GM19328 (cell line): ENCODE measurements at regions not wholly inside any gene's neighbourhood (a gene's known extent, or its start where the extent isn't known, plus 50 kb on each side); places are given as distances from the start of the nearest gene placed in this dataset.
"Not testable (repeated sequence)": the region's sequence is repeated elsewhere in the genome, so short reads cannot be mapped to it uniquely, and the experiment has no call there.

Source experiments
- ATAC-seq: cut with Tn5 transposase; IDR thresholded peaks from one replicate; pipeline ENCODE4 v1.9.1; 2021; ENCODE audit warnings: mild to moderate bottlenecking, moderate library complexity; ENCODE audit not compliant: unreplicated experiment

DNA sequence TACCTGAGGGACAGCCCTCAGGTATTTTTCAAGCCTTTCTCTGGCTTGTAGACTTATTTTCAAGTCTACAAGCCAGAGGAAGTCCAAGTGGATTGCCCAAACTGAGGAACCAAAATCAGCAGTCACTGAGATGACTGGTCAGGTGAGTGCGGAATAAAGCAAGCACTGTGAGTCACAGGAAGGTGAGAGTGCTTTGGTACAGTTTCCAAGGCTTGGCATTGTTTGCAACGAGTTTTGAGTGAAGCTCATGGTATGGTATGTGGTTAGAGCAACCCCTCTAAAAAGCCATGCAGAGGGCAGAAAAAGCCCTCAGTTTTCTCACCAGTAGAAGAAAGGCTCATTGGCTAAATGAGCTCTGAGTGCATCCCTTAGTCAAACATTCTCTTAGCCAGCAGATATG, 112.8 kb upstream of the EOLA2 start:
- ATAC-seq: no peak

DNA sequence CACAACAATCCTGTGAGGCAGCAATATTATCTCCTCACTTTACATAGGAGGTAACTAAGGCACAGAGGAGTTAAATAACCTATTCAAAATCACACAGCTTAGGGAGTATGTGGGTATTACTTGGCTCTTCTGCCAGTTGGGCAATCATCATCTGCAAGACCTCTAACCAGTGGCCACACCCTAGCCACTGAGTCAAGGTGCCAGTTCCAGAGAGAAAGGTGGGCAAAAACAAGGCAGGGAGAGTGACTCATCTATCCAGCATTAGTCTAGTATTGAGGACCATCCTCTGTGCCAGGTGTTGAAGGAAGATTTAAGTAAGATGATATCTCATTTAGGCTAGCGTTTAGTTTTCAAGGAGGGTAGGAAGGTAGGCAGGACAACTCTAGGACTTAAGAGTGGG, 113.9 kb upstream of the EOLA2 start:
- ATAC-seq: no peak

DNA sequence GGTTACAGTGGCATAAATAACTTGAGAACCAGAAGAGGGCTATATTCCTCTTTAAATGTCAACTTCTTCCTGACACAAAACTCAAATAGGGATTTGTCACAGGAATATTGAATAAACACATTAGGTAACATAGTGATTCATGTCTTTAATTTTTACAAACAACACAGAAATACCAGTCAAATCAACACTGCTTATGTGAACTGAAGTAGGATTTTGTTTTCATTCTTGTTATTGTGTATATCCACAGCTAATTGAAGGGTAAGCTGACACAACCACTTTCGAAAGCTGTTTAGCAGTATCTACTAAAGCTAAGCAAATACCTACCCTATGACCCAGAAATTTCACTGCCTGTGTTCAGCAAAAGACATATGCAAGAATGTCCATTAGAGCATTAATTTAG, 120.4 kb upstream of the EOLA2 start:
- ATAC-seq: no peak

DNA sequence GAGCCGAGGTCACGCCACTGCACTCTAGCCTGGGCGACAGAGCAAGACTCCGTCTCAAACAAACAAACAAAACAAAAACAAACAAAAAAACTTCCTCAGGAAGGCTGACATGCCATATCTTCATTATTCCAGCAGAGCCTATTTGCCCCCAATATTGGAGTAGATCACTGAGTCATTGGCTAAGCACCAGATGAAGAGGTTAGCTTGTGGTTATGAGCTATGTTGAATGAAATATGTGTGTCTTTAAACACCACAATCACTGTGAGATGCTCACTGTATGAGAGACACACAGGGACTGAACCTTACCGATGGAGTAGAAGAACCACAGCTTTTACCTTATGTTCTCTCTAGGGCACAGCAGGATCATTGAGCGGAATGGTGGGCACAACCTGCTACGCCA, 122.1 kb upstream of the EOLA2 start:
- ATAC-seq: no peak

DNA sequence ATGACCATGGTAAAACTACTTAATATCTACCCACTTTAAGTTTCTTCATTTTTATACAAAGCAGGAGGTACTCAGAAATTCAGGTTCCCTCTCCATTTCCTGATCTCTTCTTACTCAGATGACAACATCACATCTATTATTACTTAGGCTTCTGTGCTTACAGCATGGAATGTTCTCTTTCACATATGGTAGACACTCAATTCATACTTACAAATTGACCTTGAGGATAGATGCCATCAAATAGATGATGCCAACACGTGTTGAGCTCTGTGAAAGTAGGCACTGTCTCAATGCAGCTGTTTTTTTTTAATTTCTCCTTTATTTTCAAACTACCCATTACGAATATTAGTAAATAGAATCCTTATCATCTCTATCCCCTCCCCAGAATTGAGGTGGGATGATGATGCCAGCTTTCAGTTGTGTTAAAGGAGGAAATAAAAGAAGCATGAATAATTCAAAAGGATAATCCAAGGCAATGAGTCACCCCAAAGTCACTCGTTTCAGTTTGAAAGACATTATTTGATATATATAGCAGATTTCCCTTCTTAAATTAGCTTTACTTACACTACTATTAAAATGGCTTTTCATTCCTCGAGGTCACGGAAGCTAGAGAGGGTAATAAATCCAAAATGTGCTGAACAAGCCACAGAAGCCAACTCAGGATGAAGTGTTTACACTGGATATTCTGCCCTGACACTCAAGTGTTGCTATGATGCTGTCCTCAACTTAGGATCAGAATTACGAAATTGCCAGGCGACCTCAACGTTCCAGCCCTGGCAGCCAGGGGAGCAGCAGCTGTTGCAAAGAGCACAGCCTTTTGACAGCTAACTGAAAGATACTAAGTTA, 124.2 kb upstream of the EOLA2 start:
- ATAC-seq: no peak

DNA sequence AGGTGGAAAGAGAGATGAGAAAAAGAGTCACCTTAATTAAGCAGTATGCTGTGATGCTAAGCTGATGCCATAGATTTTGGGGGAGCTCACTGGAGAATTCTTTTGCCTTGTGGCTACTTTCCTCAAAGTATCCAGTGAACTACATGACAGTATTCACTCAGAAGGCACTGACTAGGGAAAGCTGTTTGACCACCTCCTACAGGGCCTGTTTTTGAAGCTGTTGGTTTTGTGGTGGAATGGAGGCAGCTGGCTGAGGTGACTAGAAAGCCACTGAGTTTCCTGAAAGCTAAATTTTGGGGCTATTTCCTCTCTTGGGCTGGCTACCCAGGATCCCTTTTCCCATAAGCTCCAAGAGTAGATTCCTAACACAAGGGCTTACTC, 124.8 kb upstream of the EOLA2 start:
- ATAC-seq: no peak

DNA sequence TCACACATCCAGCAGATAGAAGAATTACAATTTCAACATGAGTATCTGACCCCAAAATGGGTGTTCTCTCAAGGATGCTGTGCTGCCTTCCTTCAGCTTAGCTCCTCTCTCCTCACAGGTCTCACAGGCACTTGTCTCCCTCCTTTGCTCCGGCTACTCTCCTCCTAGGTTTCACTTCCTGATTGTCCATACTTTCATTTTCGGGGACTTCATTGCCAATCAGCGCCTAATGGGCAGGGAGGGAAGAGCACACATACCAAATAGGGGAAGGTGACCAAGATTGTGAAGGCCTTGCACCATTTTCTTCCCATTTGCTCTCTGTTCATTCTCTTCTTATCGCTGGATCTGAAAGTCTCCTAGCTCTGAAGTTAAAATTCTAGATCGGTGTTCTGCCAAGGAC, 125.4 kb upstream of the EOLA2 start:
- no peak for ATAC-seq

DNA sequence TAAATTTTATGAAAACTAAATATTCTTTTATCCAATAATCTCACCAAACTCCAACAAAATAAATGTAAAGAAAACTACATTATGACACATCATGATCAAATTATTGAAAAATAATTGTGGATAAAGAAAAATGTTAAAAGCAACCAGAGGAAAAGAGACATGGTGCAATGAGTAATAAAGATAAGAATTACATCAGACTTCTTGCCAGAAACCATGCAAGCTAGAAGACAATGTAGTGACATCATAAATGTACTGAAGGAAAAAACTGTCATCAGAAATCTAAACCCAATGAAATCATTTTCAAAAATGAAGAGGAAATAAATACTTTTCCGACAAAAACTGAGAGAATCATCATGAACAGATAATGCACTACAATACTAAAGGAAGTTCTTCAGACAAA, 135.9 kb upstream of the EOLA2 start:
- ATAC-seq: no peak

DNA sequence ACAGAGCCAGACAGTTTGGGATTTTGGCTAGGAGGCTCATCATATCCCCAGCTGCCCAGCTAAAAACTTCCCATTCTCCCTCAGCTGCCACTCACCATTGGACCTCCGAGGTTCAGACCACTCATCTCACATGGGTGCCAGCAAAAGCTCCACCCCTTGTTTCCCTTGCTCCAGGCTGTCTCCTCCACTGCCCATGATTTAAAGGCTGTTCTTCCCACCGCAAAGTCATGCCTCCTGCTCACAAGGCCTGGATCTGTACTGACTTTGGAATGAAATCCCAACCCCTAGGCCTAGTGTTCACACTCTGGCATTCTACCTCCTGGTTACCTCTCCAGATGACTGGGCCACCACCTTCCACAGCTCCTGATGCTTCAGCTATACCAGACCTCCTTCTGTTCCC, 142.2 kb upstream of the EOLA2 start:
- no peak for ATAC-seq

DNA sequence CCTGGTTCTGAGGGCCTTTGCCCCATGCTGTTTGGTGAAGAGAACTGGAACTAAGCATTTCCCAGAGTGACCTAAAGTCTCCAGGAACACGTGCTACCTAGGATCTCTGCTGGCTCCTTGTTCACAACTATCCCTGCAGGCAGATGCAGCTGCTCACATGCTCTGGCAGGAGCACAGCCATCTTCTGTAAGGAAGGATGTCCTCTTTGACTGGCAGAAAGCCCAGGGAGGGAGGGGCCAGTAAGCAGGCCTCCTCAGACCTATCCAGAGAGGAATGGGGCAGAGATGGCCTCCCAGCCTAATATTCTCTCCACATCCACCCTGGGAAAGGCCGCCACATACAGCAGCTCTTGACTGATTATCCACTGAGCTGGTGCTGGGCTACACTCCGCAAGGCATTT, 142.8 kb upstream of the EOLA2 start:
- no peak for ATAC-seq

DNA sequence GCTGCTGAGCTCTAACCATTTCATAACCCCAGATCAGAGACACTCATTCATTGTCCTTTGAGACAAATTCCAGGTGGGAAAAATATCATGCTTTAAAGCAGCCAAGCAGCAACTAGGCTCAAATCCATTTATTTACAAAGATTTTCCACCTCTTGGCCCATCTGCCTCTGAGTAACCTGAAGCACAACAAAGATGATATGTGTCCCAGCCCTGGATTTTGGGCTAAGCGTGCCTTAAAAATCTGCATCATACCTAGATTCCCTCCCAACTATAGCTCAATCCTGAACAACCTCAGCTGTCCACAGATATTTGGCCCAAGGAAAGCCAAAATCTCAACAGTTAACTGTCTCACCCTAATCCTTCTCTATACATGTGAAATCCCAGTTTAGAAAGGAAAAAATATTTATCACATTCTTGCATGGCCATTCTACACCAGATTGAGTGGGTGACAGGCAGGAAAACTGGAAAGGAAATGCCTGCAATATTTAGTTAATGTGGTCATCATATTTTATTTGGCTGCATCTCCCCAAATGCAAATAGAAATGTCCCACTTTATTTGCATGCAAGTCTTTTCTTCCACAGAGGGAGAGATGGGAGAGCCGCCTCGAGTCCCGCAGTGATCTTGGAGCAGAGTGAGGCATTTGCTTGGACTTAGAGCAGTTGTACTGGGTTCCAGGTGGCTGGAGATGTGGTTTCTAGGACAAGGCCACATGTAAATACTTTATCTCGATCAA, 146.4 kb upstream of the EOLA2 start:
- no peak for ATAC-seq

DNA sequence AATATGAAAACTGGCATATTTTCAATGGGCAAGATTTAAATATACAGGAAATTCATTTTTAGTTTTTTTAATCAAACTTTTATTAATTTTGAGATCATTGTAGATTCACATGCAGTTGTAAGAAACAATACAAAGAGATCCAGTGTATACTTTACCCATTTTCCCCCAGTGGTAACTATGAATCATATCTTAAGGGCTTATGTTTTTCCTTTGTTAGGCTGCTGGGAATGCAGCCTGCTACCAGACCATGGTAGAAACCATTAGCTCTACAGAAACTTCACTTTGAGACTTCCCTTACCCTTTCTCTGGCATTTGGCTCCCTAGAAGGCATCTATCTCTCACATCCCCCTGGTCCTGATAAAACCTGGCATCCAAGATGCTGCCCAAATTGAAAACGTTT, 147.6 kb upstream of the EOLA2 start:
- ATAC-seq: no peak

DNA sequence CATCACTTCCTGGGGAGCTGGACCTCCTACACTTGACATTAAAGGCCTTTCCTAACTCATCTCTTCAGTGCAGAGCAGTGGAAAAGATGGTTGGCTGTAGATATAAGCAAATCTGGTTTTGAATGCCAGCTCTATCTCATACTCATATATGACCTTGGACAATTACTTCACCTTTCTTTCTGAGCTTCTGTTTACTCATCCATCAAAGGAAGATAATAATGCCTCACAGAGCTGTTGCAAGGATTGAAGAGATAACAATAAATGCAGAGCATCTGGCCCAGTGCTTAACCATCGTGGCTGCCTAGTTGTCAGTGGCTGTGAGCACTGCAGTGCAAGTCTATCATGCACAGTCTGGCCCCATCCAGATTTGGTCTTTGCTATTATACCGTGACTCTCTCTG, 148.1 kb upstream of the EOLA2 start:
- ATAC-seq: no peak

DNA sequence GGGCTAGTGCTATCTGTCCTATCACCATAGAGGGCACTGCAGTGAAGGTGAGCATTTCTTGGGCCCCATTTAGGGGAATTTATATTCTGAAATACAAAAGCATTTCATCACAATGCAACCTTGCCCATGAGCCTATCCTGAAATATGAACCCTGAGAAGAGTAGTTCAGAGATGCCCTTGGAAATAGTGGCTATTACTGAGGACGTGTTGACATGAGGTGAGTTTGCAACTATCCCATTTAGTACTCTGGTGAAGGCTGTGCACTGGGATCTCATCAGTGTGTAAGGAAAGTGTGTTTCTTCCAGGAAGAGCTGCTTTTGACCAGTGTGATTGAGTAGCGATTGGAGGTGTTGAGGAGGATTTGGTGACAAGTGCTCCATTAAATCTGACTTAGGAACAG, 149.3 kb upstream of the EOLA2 start:
- ATAC-seq: no peak

DNA sequence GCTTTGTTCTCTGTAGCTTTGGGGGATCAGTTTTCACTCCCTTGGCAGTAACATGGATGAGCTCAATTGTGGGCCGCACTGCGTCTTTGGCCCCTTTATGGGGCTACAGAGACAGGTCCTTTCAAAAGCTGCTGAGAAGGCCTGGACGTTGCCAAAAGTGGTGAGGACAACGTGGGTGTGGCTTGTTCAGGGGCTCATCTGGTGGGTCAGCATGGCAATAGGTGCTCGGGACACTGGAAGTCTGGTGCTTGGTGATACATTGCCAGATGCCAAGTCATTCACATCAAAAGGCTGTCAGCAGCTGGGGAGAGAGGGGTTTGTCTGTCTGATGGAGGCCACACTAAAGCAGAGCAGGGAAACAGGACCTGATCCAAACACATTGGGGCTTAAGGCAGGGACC, 149.8 kb upstream of the EOLA2 start:
- ATAC-seq: no peak

DNA sequence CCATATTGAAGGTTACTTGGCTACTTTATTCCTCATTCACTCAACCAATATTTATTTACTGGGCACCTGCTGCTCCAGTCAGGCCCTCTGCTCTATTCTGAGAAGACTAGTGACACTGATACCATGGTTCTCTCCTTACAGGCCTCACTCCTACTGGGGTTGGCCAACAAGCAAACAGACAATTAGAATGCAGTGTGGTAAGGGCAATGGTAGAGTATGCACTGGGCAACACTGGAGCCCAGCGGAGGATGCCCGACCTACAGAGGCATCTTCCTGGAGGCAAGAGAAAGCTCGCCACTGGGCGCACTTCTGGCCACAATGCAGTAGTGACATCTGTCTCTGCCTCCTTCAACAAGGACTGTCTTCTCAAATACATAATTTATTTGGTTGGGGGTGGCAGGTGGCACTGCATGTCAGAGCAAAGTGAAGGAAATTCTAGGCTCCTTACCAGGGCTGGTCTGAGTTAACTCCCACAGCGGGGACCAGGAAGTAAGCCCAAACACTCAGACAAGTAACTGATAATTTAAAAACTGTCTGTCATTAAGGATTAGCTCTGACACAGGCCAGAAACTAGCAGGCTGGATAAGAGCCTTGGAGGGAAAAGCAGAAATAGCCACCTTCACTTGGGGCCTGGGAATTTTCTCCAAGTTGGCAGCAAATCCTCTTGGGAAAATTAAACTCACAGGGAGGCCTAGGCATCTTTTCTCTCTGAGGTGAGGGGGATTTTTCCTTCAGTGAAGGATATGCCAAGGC, 150.7 kb upstream of the EOLA2 start:
- no peak for ATAC-seq

DNA sequence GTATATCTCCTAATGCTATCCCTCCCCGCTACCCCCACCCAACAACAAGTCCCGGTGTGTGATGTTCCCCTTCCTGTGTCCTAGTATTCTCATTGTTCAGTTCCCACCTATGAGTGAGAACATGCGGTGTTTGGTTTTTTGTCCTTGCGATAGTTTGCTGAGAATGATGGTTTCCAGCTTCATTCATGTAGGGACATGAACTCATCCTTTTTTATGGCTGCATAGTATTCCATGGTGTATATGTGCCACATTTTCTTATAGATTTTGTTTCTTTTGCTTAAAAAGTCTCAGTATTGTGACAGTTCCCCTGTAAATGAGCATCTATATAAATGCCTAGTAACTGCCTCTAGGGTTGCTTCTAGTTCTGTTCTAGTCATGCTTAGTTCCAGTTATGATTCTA, 153.0 kb upstream of the EOLA2 start:
- not testable (repeated sequence) for ATAC-seq

DNA sequence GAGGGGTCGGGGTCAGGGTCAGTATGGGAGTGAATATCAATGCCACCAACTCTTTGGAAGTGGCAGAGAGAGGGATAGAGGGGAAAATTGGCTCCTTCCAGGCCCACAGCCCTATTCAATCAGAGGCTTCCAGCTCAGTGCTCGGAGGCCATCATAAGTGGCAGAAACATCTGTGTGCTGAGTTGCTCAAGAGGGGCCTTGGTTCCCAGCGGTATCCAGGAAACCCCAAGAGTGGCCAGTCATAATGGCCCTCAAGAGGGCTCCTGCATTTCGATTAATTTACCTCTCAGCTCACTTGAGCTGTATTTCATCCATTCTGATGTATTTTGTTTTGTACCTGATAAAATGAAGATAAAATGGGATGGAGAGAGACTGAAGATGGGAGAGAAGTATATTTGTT, 154.3 kb upstream of the EOLA2 start:
- ATAC-seq: no peak

DNA sequence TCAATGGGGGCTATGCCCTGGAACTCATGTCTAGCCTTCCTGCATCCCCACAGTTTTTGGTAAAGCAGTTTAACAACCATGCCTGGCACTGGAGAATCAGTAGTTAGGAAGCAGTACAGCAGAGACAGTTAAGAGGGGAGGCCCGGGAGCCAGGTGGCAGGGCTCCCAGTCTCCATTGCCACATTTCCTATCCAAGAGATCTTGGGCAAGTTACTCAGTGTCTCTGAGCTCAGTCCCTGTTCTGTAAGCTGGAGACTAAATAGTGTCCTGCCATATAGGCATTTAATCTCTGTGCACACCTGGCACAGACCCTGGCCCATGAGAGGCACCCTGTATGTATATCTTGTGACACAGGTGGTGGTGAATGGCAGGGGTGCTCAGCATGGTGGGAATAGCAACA, 156.1 kb upstream of the EOLA2 start:
- no peak for ATAC-seq

DNA sequence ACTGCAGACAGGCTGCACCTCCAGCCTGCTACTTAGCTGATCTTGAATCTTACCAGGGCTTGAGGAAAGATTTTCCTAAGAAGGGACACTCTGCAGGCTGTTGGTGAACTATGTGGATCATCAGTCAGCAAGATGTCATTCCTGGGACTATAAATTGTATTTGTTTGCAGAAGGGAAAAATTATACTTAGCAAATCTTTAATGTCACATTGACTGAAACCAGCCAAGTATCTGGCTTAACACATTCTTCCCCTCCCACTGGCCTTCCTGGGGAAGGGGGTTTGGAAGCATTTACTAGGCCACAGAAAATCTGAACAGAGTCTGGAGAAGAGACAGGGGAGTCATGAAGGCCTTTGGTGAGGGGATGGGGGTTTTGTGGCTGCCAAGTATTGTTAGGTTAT, 156.7 kb upstream of the EOLA2 start:
- no peak for ATAC-seq

DNA sequence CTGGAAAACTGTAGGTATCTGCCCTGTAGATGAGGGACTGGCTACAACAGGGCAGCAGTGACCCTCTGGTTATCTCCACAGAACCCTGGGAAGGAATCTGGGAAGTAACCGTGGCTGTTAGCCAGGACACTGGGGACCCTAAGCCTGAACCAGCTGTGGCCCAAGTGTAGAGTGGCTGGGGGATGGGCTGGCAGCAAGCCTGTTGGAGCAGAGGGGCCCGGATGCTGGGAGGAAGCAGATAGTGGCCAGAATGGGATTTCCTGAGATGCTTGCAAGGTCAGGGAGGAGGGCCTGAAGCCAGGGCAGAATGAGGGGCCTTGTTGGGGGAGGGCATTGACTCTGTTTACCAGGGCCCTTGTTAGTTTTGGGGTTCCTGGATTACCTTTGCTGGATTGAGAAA, 161.0 kb upstream of the EOLA2 start:
- no peak for ATAC-seq

DNA sequence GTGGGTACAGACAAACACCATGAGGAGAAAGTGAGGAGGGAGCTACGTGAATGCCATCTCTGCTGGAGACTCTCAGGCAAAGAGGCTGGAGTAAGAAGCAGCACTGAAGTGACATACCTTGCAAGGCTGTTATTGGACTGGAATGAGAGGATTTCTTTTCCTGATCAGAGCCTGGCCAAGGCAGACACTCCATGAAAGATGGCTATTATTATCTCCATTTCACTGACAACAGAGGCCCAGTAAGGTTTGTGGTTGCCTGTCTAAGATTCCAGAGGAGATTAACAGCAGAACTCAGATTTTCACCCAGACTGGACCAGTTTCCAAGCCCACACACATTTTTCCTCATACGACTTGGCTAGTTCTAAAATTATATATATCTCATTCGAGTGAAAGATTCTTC, 162.0 kb upstream of the EOLA2 start:
- ATAC-seq: no peak
